Neuron (in vitro differentiated cells): ENCODE measurements at regions not wholly inside any gene's neighbourhood (a gene's known extent, or its start where the extent isn't known, plus 50 kb on each side); places are given as distances from the start of the nearest gene placed in this dataset.
"Not testable (repeated sequence)": the region's sequence is repeated elsewhere in the genome, so short reads cannot be mapped to it uniquely, and the experiment has no call there.

Experiments used
- H2AFZ ChIP-seq: one replicate; pipeline ENCODE4 v1.6.1; 2013; ENCODE audit warnings: low read depth, mild to moderate bottlenecking, inconsistent platforms, low read length, moderate library complexity
- H3K27me3 ChIP-seq: one replicate; pipeline ENCODE4 v1.6.1; 2013; ENCODE audit warnings: low read length; ENCODE audit not compliant: insufficient read depth
- H3K36me3 ChIP-seq: one replicate; pipeline ENCODE4 v1.6.1; 2013; ENCODE audit warnings: low read length; ENCODE audit not compliant: insufficient read depth
- H3K4me1 ChIP-seq: one replicate; pipeline ENCODE4 v1.6.1; 2013; ENCODE audit warnings: low read length; ENCODE audit not compliant: insufficient read depth
- H3K4me3 ChIP-seq: 2 replicates; pipeline ENCODE4 v1.5.1; 2013; ENCODE audit warnings: mild to moderate bottlenecking, low read length, moderate library complexity
- H3K9me3 ChIP-seq: one replicate; pipeline ENCODE4 v1.6.1; 2013; ENCODE audit warnings: low read length

DNA sequence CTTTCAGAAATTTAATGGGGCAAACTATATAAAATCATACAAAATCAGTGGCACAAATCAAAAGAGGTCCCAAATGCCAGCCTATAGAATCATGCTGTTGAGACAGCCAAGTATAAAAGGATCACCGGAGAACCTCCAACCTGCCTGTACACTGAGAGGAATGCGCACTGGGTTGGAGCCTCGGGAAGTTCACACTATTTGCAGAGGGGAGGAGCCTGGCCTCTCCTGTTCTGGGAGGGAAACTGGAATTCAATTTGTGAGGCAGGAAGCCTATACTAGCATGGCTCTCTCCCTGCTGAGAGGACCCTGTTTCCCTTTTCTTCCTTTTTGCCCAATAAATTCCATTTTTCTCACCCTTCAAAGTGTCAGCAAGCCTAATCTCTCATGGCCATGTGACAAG lies 406.0 kb downstream of the HINT1 start:
- Histone ChIP-seq H3K4me3 (no peak overlapping the region), H3K4me1 (no peaks in the 10 kb centered on the region), H3K27me3 (no peaks in the 10 kb centered on the region), H3K9me3 (no peaks in the 10 kb centered on the region), H2AFZ (no peak overlapping the region), H3K36me3 (no peaks in the 10 kb centered on the region)

DNA sequence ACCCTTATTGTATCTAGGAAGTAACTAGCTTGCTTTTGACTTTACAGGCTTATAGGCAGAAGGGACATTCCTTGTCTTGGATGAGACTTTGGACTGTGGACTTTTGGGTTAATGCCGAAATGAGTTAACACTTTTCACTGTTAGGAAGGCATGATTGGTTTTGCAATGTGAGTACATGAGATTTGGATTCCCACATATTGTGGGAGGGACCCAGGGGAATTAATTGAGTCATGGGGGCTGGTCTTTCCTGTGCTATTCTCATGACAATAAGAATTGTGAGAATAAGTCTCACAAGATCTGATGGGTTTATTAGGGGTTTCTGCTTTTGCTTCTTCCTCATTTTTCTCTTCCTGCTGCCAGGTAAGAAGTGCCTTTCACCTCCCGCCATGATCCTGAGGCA lies 417.5 kb downstream of the HINT1 start:
- Histone ChIP-seq H3K9me3 (no peaks in the 10 kb centered on the region), H3K27me3 (no peaks in the 10 kb centered on the region), H3K36me3 (no peaks in the 10 kb centered on the region), H3K4me3 (no peak overlapping the region), H2AFZ (no peak overlapping the region), H3K4me1 (no peaks in the 10 kb centered on the region)

GRCh38 chr5:130746641-130747040 lies 418.4 kb downstream of the HINT1 start:
- not testable (repeated sequence) for H2AFZ ChIP-seq, H3K27me3 ChIP-seq, H3K4me3 ChIP-seq, H3K4me1 ChIP-seq, H3K9me3 ChIP-seq, H3K36me3 ChIP-seq

DNA sequence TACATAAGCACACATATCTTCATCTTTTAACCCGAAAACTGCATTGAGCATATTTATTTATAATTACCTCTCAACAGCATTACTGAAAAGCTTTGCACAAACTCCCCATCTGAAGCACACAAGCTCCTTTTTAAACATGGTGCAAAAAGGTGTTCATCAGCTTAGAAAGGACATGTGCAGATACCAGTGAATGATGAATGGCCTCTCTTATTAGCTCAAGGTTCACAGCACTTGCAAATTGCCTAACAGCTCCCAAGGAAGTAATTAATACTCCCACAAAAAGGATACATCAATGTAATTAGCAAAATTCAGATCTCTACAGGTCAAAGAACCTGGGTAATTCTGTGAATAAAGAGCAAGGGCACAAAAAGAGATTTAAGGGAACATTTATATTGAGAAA lies 422.0 kb downstream of the HINT1 start:
- H3K4me3 ChIP-seq, result no peak overlapping the region
- H3K27me3 ChIP-seq, result no peaks in the 10 kb centered on the region
- no peaks in the 10 kb centered on the region for H3K4me1 ChIP-seq
- H3K9me3 ChIP-seq, result no peaks in the 10 kb centered on the region
- no peaks in the 10 kb centered on the region for H3K36me3 ChIP-seq
- no peak overlapping the region for H2AFZ ChIP-seq

GRCh38 chr5:130740047-130740569 lies 424.9 kb downstream of the HINT1 start:
- H3K27me3 ChIP-seq, result no peaks in the 10 kb centered on the region
- no peaks in the 10 kb centered on the region for H3K4me1 ChIP-seq
- H2AFZ ChIP-seq, result no peak overlapping the region
- H3K36me3 ChIP-seq, result no peaks in the 10 kb centered on the region
- H3K4me3 ChIP-seq, result no peak overlapping the region
- no peaks in the 10 kb centered on the region for H3K9me3 ChIP-seq

GRCh38 chr5:130731839-130732238 lies 433.2 kb downstream of the HINT1 start:
- Histone ChIP-seq H3K36me3 (no peaks in the 10 kb centered on the region), H3K4me1 (no peaks in the 10 kb centered on the region), H3K27me3 (no peaks in the 10 kb centered on the region), H3K9me3 (no peaks in the 10 kb centered on the region), H2AFZ (no peak overlapping the region), H3K4me3 (no peak overlapping the region)

DNA sequence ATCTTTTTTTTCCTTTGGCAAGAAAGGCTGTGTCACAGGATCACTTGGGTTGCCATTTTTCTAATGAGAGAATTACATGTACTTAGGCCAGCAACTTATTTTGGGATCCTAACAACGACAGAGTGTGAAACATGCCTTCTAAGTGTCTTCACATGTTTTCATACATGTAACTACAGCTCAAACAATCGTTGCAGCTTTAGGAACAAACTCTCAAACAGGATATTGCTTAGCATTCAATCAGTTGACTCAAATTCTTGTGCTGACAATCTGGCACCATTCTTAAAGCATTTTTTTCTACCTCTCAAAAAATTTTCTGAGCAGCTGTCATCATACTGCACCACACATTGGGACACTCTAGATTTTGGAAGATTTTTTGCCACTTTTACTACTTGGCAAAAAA lies 435.5 kb downstream of the HINT1 start:
- Histone ChIP-seq H3K27me3 (no peaks in the 10 kb centered on the region), H3K4me3 (no peak overlapping the region), H3K36me3 (no peaks in the 10 kb centered on the region), H3K4me1 (no peaks in the 10 kb centered on the region), H2AFZ (no peak overlapping the region), H3K9me3 (no peaks in the 10 kb centered on the region)

DNA sequence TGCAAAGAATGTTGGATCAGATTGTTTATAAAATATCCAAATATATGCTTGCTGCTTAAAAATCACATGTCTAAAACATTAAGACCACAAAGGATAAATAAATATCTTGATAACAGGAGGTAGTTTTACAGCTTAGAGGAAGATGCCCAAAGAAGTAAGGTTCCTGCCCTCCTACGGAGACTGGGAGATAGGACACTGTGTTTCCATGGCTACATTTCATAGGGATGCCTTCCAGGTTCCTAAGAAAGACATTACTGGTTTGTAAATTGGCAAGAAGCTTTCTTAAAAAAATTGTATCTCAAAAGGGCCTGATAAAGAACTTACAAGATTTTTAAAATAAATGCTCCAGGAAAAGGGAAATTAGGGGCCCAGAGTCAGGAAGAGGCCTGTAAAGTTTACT lies 437.2 kb downstream of the HINT1 start:
- H3K9me3 ChIP-seq, result no peaks in the 10 kb centered on the region
- H3K4me3 ChIP-seq, result no peak overlapping the region
- H3K27me3 ChIP-seq, result no peaks in the 10 kb centered on the region
- H3K4me1 ChIP-seq, result no peaks in the 10 kb centered on the region
- H3K36me3 ChIP-seq, result no peaks in the 10 kb centered on the region
- H2AFZ ChIP-seq, result no peak overlapping the region

- no peaks in the 10 kb centered on the region for H3K27me3 ChIP-seq
- H2AFZ ChIP-seq, result no peak overlapping the region
- no peaks in the 10 kb centered on the region for H3K36me3 ChIP-seq
Observed at GRCh38 chr5:130724658-130725057, 440.4 kb downstream of the HINT1 start.

GRCh38 chr5:130720355-130720754 lies 444.7 kb downstream of the HINT1 start:
- H3K9me3 ChIP-seq, result no peaks in the 10 kb centered on the region
- H3K4me3 ChIP-seq, result no peak overlapping the region
- H3K27me3 ChIP-seq, result no peaks in the 10 kb centered on the region
- no peaks in the 10 kb centered on the region for H3K4me1 ChIP-seq
- H2AFZ ChIP-seq, result no peak overlapping the region
- H3K36me3 ChIP-seq, result no peaks in the 10 kb centered on the region

More at GRCh38 chr5:130724658-130725057, 440.4 kb downstream of the HINT1 start:
- H3K4me3 ChIP-seq, result no peak overlapping the region
- no peaks in the 10 kb centered on the region for H3K4me1 ChIP-seq
- H3K9me3 ChIP-seq, result no peaks in the 10 kb centered on the region

- H3K36me3 ChIP-seq, result no peaks in the 10 kb centered on the region
- peaks cover 2% of the 10 kb centered on the region for H3K4me1 ChIP-seq
- no peak overlapping the region for H3K4me3 ChIP-seq
- H2AFZ ChIP-seq, result no peak overlapping the region
- H3K27me3 ChIP-seq, result no peaks in the 10 kb centered on the region
- no peaks in the 10 kb centered on the region for H3K9me3 ChIP-seq
Observed at GRCh38 chr5:130715541-130715940, 449.5 kb downstream of the HINT1 start.

DNA sequence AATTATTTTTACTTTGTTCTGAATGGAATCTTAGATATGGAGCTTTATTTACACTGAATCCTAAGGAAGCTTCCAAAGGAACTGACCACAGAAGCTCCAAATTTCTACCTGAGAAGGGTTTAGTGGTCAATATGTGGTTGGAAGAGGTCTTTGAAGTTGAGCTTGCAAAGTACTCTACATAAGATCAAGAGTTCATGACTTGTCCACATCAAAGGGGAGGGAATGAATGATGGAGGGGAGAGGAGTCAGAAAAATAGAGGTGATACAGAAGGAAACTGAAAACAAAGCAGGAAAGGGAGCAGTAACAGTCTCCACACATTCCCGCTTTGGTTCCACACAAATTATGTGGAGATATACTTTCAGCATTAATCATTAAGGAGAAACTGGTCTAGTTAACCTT lies 450.9 kb downstream of the HINT1 start:
- Histone ChIP-seq H2AFZ (no peak overlapping the region), H3K9me3 (no peaks in the 10 kb centered on the region), H3K27me3 (no peaks in the 10 kb centered on the region), H3K4me3 (no peak overlapping the region), H3K4me1 (peaks cover 2% of the 10 kb centered on the region), H3K36me3 (no peaks in the 10 kb centered on the region)

DNA sequence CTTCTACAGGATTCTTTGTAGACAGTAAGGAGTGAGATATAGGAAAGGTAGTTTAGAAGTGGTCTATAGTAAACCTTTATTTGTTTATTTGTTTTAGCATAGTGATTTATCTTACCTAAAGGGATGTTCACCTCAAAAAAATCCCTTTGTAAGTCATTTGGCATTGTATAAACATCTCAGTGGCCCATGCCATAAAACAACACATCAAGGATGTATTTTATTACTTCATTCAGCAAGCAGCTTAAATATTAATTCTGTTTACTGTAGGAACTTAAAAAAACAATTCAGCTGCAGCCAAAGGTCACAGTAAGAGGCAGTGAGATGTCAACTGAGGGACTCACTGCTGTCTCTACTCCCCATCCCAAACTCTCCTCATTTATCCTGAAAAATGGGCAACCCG lies 452.7 kb downstream of the HINT1 start:
- H3K4me1 ChIP-seq, result peaks cover 2% of the 10 kb centered on the region
- no peak overlapping the region for H3K4me3 ChIP-seq
- H3K27me3 ChIP-seq, result no peaks in the 10 kb centered on the region
- H2AFZ ChIP-seq, result no peak overlapping the region
- no peaks in the 10 kb centered on the region for H3K36me3 ChIP-seq
- no peaks in the 10 kb centered on the region for H3K9me3 ChIP-seq

GRCh38 chr5:130710596-130710995 lies 454.5 kb downstream of the HINT1 start:
- Histone ChIP-seq H3K36me3 (no peaks in the 10 kb centered on the region), H2AFZ (peak overlapping the region; percentile 15), H3K9me3 (no peaks in the 10 kb centered on the region), H3K27me3 (no peaks in the 10 kb centered on the region), H3K4me1 (peaks cover 2% of the 10 kb centered on the region), H3K4me3 (no peak overlapping the region)
